HG02623 (cell line): ENCODE measurements at regions not wholly inside any gene's neighbourhood (a gene's known extent, or its start where the extent isn't known, plus 50 kb on each side); places are given as distances from the start of the nearest gene placed in this dataset.
"Not testable (repeated sequence)": the region's sequence is repeated elsewhere in the genome, so short reads cannot be mapped to it uniquely, and the experiment has no call there.

Experiments used
- ATAC-seq: cut with Tn5 transposase; IDR thresholded peaks from one replicate; pipeline ENCODE4 v1.9.1; 2021; ENCODE audit warnings: moderate library complexity; ENCODE audit not compliant: unreplicated experiment

GRCh38 chr5:57662991-57663390 lies 180.4 kb upstream of the ACTBL2 start:
- no peak for ATAC-seq

- no peak for ATAC-seq
Observed at GRCh38 chr5:57659886-57660285, 177.3 kb upstream of the ACTBL2 start.

- ATAC-seq: no peak
Observed at GRCh38 chr5:57658018-57658417, 175.4 kb upstream of the ACTBL2 start.

DNA sequence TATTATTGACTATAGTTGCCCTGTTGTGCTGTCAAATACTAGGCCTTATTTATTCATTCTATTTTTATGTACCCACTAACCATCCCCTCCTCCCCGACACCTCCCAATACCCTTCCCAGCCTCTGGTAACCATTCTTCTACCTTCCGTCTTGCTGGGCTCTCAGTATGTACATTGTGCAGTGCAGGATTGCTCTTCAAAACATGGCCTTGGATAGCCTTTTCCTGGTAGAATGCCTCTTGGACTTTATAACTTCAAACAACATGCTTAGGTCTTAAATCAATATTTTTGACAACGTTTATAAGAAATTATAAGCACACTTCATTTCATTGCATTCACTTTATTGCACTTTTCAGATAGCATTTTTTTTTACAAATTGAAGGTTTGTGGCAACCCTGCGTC lies 172.6 kb upstream of the ACTBL2 start:
- ATAC-seq: no peak

- no peak for ATAC-seq
Observed at GRCh38 chr5:57653636-57654290, 171.2 kb upstream of the ACTBL2 start.

DNA sequence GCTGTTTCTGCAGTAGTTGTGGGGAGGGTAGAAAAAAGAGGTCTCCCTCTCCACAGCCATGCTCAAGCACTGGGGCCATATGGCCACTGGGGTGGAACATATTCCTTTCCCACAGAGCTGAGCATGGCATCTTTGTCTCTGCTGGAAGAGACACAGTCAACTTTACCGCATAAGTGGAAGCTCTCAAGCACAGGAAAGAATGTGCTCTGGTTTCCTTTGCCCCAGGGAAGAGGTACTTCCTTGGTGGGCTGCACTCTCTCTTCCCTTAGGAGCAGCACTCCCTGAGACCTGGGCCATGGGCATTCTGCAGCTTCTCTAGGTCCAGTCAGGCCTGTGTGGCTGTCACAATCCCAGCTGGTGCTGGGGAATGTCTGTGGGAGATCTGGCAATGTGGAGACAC lies 168.5 kb upstream of the ACTBL2 start:
- ATAC-seq: no peak

- peak; percentile 98 for ATAC-seq
Observed at GRCh38 chr5:57650360-57651069, 167.9 kb upstream of the ACTBL2 start.

GRCh38 chr5:57642698-57643097 lies 160.1 kb upstream of the ACTBL2 start:
- ATAC-seq: no peak

- no peak for ATAC-seq
Observed at GRCh38 chr5:57642066-57642465, 159.5 kb upstream of the ACTBL2 start.

GRCh38 chr5:57635146-57635777 lies 152.7 kb upstream of the ACTBL2 start:
- ATAC-seq: no peak

GRCh38 chr5:57632937-57633336 lies 150.3 kb upstream of the ACTBL2 start:
- ATAC-seq: no peak

DNA sequence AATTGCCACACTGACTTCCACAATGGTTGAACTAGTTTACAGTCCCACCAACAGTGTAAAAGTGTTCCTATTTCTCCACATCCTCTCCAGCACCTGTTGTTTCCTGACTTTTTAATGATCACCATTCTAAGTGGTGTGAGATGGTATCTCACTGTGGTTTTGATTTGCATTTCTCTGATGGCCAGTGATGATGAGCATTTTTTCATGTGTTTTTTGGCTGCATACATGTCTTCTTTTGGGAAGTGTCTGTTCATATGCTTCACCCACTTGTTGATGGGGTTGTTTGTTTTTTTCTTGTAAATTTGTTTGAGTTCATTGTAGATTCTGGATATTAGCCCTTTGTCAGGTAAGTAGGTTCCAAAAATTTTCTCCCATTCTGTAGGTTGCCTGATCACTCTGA lies 148.5 kb upstream of the ACTBL2 start:
- not testable (repeated sequence) for ATAC-seq

- ATAC-seq: no peak
Observed at GRCh38 chr5:57627661-57628060, 145.1 kb upstream of the ACTBL2 start.

DNA sequence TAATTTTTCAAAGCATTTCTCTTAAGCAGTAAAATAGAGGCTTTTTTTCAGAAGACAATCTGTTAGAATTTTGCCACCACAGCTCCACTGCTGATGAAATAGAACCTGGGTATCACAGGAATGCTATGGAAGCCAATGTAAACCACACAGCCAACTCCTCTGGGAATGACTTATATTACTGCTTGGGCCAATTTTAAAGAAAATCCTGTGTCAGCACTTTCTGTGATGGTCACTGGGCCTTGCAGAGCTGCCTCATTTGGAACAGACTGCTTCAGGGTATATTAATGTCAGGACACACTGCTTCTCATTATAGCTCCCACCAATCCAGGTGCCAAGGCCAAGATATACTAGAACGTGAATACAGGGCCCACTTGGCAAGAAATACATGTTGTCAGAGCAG lies 144.1 kb upstream of the ACTBL2 start:
- ATAC-seq: no peak

GRCh38 chr5:57621624-57622023 lies 139.0 kb upstream of the ACTBL2 start:
- no peak for ATAC-seq

- ATAC-seq: no peak
Observed at GRCh38 chr5:57618767-57619381, 136.3 kb upstream of the ACTBL2 start.

DNA sequence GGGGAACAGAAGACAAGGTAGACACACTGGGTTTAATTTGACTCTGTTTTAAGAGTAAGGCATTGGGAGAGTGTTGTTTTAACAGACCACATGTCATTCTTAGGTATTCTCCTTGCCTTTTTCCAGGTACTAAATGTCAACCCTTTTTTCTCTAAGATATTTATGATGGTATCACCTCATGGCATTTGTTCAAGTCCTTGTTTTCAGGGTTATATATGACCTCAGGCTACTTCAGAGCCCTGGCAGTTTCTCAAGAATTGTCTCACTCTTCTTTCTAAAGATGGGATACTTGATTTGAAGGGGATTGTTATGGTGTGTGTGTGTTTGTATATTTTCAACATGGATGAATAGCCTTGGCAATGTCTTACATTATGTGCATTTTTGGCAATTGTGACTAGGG lies 131.1 kb upstream of the ACTBL2 start:
- ATAC-seq: no peak

DNA sequence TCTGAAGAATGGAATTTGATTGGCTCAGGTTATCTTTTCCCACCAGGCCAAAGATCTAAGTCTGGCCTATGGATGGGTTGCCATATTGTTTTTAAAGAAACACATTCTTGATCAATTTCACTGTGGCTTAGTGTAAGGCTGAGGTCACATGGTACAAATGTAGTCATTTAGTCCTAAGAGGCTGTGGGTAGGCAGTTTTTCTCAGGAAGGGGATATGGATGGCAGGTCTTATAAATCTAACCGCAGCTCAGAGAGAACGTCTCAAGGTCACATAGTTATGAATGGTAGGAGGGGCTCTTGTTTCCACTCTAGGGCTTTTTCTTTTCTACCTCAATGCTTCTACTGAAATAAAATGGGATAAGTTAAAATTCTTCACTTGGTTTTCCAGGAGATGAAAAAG lies 128.6 kb upstream of the ACTBL2 start:
- ATAC-seq: no peak

GRCh38 chr5:57608542-57608941 lies 125.9 kb upstream of the ACTBL2 start:
- no peak for ATAC-seq

- no peak for ATAC-seq
Observed at GRCh38 chr5:57601996-57602395, 119.4 kb upstream of the ACTBL2 start.

DNA sequence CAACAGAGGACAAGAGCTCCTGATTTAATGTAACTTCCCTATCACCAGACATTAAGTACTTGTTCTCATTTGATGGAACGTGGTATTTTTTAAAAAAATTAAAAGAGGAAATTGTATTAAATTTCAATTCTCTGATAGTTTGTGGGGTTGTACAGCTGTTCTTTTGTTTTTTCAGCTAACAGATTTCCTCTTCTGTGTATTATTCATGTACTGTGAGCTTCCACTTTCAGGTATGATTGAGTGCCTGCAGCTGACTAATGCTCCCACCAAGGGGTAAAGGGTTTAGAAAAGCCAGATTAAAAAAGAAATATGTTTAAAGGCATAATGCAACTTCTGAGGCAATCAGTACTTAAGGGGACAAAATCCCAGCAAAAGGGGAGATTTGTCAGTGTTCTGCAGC lies 117.7 kb upstream of the ACTBL2 start:
- ATAC-seq: no peak

- ATAC-seq: no peak
Observed at GRCh38 chr5:57598756-57599155, 116.1 kb upstream of the ACTBL2 start.
